ENCODE measurements at regions not wholly inside any gene's neighbourhood (a gene's known extent, or its start where the extent isn't known, plus 50 kb on each side); places are given as distances from the start of the nearest gene placed in this dataset.

DNA sequence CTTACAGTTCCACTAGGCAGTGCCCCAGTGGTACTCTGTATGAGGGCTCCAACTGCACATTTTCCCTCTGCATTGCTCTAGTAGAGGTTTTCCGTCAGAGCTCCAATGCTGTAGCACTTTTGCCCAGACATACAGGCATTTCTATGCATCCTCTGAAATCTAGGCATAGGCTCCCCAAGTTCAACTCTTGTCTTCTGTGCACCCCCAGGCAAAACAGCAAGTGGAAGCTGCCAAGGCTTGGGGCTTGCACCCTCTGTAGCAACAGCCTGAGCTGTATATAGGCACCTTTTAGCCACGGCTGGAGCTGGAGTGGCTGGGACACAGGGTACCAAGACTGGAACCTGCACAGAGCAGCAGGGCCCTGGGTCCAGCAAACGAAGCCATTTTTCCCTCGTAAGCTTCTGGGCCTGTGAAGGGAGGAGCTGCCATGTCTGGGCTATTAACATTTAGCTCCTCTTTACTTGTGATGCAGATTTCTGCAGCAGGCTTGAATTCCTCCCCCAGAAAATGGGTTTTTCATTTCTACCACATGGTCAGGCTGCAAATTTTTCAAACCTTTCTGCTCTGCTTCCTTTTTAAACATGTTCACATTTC, 596.2 kb upstream of the ADGRB3 start:
- no peak for DNase-seq
- no peak overlapping the region for H3K4me3 ChIP-seq
- 60 to 74% (median 63%) methylated on average over 4 of the region's 4 CpGs for WGBS, 3 donors

DNA sequence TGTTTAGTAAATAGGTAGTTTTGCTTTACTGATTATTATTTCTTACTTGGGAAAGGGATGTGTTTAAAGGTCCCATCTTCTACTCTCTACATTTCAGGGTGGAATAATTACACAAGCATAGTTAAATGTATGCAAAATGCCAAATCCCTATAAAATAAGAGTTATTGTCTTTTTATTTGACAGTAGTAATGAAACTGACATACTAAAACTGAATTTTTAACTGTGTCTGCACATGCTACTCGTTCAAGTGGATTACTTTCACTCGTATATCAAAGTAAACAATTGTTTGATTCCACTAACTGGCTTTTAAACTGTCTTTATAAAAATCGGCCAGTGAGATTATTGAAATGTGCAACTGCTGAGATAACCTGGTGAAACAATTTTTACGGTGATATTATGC, 602.9 kb upstream of the ADGRB3 start:
- TF ChIP-seq, protein P1, sequence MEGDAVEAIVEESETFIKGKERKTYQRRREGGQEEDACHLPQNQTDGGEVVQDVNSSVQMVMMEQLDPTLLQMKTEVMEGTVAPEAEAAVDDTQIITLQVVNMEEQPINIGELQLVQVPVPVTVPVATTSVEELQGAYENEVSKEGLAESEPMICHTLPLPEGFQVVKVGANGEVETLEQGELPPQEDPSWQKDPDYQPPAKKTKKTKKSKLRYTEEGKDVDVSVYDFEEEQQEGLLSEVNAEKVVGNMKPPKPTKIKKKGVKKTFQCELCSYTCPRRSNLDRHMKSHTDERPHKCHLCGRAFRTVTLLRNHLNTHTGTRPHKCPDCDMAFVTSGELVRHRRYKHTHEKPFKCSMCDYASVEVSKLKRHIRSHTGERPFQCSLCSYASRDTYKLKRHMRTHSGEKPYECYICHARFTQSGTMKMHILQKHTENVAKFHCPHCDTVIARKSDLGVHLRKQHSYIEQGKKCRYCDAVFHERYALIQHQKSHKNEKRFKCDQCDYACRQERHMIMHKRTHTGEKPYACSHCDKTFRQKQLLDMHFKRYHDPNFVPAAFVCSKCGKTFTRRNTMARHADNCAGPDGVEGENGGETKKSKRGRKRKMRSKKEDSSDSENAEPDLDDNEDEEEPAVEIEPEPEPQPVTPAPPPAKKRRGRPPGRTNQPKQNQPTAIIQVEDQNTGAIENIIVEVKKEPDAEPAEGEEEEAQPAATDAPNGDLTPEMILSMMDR (IDR thresholded peaks at IDR 0.05), result no peak
- DNase-seq (no peak), ATAC-seq (no peak)
- no peaks in the 10 kb centered on the region for H3K36me3 ChIP-seq (ENCODE audit: insufficient read depth in 1 of 2, low read depth in 1 of 2)
- 60 to 70% (median 68%) methylated on average over 4 of the region's 4 CpGs for WGBS, 3 donors
- intact Hi-C loops (cut with DNase I), result no loop called here
- H3K9me3 ChIP-seq, result peaks cover 6% of the 10 kb centered on the region
- no peak overlapping the region for H3K27ac ChIP-seq
- no peak overlapping the region for H3K4me3 ChIP-seq
- no peaks in the 10 kb centered on the region for H3K4me1 ChIP-seq
- H3K27me3 ChIP-seq (ENCODE audit: insufficient read depth in 3 of 3, low read length in 2 of 3), result no peaks in the 10 kb centered on the region

More for the DNA sequence above, 596.2 kb upstream of the ADGRB3 start:
- intact Hi-C loops (cut with DNase I), result no loop called here
- Histone ChIP-seq H3K27ac (no peak overlapping the region), H3K9me3 (peaks cover 6% of the 10 kb centered on the region), H3K27me3 (ENCODE audit: insufficient read depth in 3 of 3, low read length in 2 of 3) (no peaks in the 10 kb centered on the region), H3K4me1 (no peaks in the 10 kb centered on the region), H3K36me3 (ENCODE audit: insufficient read depth in 1 of 2, low read depth in 1 of 2) (no peaks in the 10 kb centered on the region)
- TF ChIP-seq, protein P1 (IDR thresholded peaks at IDR 0.05), result no peak
- ATAC-seq, result no peak

DNA sequence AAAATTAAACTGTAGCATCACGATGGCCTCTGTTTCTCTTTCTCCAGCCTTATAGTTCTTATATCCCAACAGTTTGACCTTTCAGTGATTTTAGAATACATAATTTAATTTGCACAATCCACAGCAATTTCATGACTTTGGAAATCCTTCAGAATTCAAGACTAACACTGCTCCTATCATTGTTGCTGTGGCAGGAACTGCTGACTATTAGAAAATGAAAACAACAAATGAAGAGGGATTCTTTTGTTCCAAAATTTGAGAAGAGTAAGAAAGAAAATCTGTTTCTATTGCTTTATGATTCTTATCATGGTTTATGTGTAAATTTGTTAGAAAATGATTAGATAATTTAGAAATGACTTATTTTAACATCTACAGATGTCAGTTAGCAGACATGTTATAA, 604.0 kb upstream of the ADGRB3 start:
- intact Hi-C loops (cut with DNase I), result no loop called here
- Histone ChIP-seq H3K9me3 (peaks cover 6% of the 10 kb centered on the region), H3K27me3 (ENCODE audit: insufficient read depth in 3 of 3, low read length in 2 of 3) (no peaks in the 10 kb centered on the region), H3K4me3 (no peak overlapping the region), H3K36me3 (ENCODE audit: insufficient read depth in 1 of 2, low read depth in 1 of 2) (no peaks in the 10 kb centered on the region), H3K4me1 (no peaks in the 10 kb centered on the region), H3K27ac (no peak overlapping the region)
- TF ChIP-seq, protein P1 (IDR thresholded peaks at IDR 0.05), result no peak
- WGBS, 3 donors, result 82 to 90% (median 88%) methylated on average over 1 of the region's 1 CpG
- ATAC-seq, result no peak
- no peak for DNase-seq

DNA sequence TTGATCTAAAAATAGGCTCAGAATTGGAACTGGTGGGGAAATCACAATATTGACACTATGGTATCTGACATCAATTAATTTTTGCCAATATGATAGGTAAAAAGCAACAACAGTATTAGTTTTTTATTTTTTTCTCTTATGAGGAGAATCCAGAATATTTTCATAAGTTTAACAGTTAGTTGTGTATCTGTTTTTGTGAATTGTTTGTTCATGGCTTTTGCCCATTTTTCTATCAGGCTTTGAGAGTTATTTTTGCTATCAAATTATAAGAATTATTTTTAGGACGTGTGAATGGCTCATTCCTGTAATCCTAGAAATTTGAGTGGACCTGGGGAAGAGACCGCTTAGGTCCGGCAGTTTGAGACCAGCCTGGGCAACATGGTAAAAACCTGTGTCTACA, 608.6 kb upstream of the ADGRB3 start:
- intact Hi-C loops (cut with DNase I), result no loop called here
- H3K4me1 ChIP-seq, result no peaks in the 10 kb centered on the region
- H3K9me3 ChIP-seq, result no peaks in the 10 kb centered on the region
- DNase-seq (no peak), ATAC-seq (no peak)
- H3K27me3 ChIP-seq (ENCODE audit: insufficient read depth in 3 of 3, low read length in 2 of 3), result no peaks in the 10 kb centered on the region
- H3K27ac ChIP-seq, result no peak overlapping the region
- no peak overlapping the region for H3K4me3 ChIP-seq
- 71 to 78% (median 74%) methylated on average over 3 of the region's 3 CpGs for WGBS, 3 donors
- TF ChIP-seq, protein P1 (IDR thresholded peaks at IDR 0.05), result no peak
- no peaks in the 10 kb centered on the region for H3K36me3 ChIP-seq (ENCODE audit: insufficient read depth in 1 of 2, low read depth in 1 of 2)

DNA sequence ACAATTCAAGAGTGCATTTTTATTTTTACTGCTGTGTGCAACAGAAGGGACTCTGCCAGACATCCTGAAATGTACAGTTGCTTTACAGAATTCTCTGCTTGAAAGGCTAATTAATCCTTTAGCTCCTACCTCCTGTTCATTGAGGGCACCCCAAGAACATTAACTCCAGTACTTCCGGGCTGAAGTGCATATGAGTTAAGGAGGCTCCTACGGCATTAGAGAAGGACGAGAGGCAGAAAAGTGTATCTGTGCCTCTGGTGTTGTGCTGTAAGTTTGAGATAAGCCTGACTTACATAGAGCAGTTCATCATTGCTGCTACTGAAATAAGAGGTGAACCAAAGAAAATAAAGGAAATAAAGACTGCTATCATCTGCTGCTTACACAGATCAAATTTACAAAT, 609.3 kb upstream of the ADGRB3 start:
- intact Hi-C loops (cut with DNase I), result no loop called here
- Histone ChIP-seq H3K9me3 (no peaks in the 10 kb centered on the region), H3K36me3 (ENCODE audit: insufficient read depth in 1 of 2, low read depth in 1 of 2) (no peaks in the 10 kb centered on the region), H3K4me1 (no peaks in the 10 kb centered on the region), H3K27ac (no peak overlapping the region), H3K4me3 (no peak overlapping the region), H3K27me3 (ENCODE audit: insufficient read depth in 3 of 3, low read length in 2 of 3) (no peaks in the 10 kb centered on the region)
- ATAC-seq, result no peak
- no peak for DNase-seq
- WGBS, 3 donors, result 88 to 94% (median 92%) methylated on average over 3 of the region's 3 CpGs
- TF ChIP-seq, protein P1 (IDR thresholded peaks at IDR 0.05), result no peak
